ENCODE measurements at regions not wholly inside any gene's neighbourhood (a gene's known extent, or its start where the extent isn't known, plus 50 kb on each side); places are given as distances from the start of the nearest gene placed in this dataset.

- TF ChIP-seq EGR1 (IDR thresholded peaks at IDR 0.05; ENCODE audit: low read depth in 2 of 2) (no peak), RAD21 (IDR thresholded peaks at IDR 0.05) (no peak), JUND (IDR thresholded peaks at IDR 0.05) (no peak), NR2F2 (IDR thresholded peaks at IDR 0.05) (no peak), FOXA1 (IDR thresholded peaks at IDR 0.05) (no peak), GABPA (IDR thresholded peaks at IDR 0.05 in 1 of 2, conservative IDR thresholded peaks at IDR 0.05 in 1 of 2) (no peak), HNF4A (conservative IDR thresholded peaks at IDR 0.05) (no peak), CTCF (IDR thresholded peaks at IDR 0.05; ENCODE audit: low read depth, low read length, missing input control) (no peak), REST (IDR thresholded peaks at IDR 0.05) (no peak), TAF1 (conservative IDR thresholded peaks at IDR 0.05) (no peak), RXRA (IDR thresholded peaks at IDR 0.05) (no peak), FOXA2 (IDR thresholded peaks at IDR 0.05) (no peak)
- Histone ChIP-seq H3K9ac (ENCODE audit: low read depth in 1 of 2, low read length in 2 of 2) (no peak overlapping the region), H3K27ac (ENCODE audit: low read depth in 1 of 2, low read length in 2 of 2) (no peak overlapping the region), H3K27me3 (ENCODE audit: control insufficient read depth in 4 of 4, insufficient read depth in 4 of 4, low read length in 3 of 4) (no peaks in the 10 kb centered on the region), H3K4me1 (ENCODE audit: control insufficient read depth in 4 of 4, insufficient read depth in 4 of 4, low read length in 3 of 4) (no peaks in the 10 kb centered on the region), H3K4me3 (ENCODE audit: low read depth in 1 of 3, low read length in 3 of 3) (no peak overlapping the region), H3K36me3 (ENCODE audit: control insufficient read depth in 4 of 4, insufficient read depth in 3 of 4, low read depth in 1 of 4, low read length in 3 of 4) (no peaks in the 10 kb centered on the region), H3K9me3 (ENCODE audit: control insufficient read depth in 4 of 4, low read length in 3 of 4) (peaks cover 0 to 10% (median 2%) of the 10 kb centered on the region in 4 donors)
- 75% methylated on average over 3 of the region's 3 CpGs for WGBS
- DNase-seq (ENCODE audit: low spot score): no peak
These were observed 154.7 kb downstream of the RBM43 start for GRCh38 chr2:151106805-151107506.

- no peak overlapping the region for H3K9ac ChIP-seq (ENCODE audit: low read depth in 1 of 2, low read length in 2 of 2)
- DNase-seq (ENCODE audit: low spot score): no peak
- peaks cover 0 to 10% (median 2%) of the 10 kb centered on the region in 4 donors for H3K9me3 ChIP-seq (ENCODE audit: control insufficient read depth in 4 of 4, low read length in 3 of 4)
- H3K4me1 ChIP-seq (ENCODE audit: control insufficient read depth in 4 of 4, insufficient read depth in 4 of 4, low read length in 3 of 4): no peaks in the 10 kb centered on the region
- TF ChIP-seq CTCF (IDR thresholded peaks at IDR 0.05; ENCODE audit: low read depth, low read length, missing input control) (no peak), JUND (IDR thresholded peaks at IDR 0.05) (no peak), GABPA (IDR thresholded peaks at IDR 0.05 in 1 of 2, conservative IDR thresholded peaks at IDR 0.05 in 1 of 2) (no peak), YY1 (IDR thresholded peaks at IDR 0.05) (no peak), NR2F2 (IDR thresholded peaks at IDR 0.05) (no peak), RAD21 (IDR thresholded peaks at IDR 0.05) (no peak), HNF4A (conservative IDR thresholded peaks at IDR 0.05) (no peak), ZBTB33 (IDR thresholded peaks at IDR 0.05) (no peak)
- H3K4me3 ChIP-seq (ENCODE audit: low read depth in 1 of 3, low read length in 3 of 3): no peak overlapping the region
- WGBS: 74% methylated on average over 4 of the region's 4 CpGs
- H3K27ac ChIP-seq (ENCODE audit: low read depth in 1 of 2, low read length in 2 of 2): no peak overlapping the region
- no peaks in the 10 kb centered on the region for H3K36me3 ChIP-seq (ENCODE audit: control insufficient read depth in 4 of 4, insufficient read depth in 3 of 4, low read depth in 1 of 4, low read length in 3 of 4)
- no peaks in the 10 kb centered on the region for H3K27me3 ChIP-seq (ENCODE audit: control insufficient read depth in 4 of 4, insufficient read depth in 4 of 4, low read length in 3 of 4)
These were observed 158.1 kb downstream of the RBM43 start for GRCh38 chr2:151103551-151103950.

Data from liver (tissue), 8 donors.